Esophagus muscularis mucosa (tissue), 3 donors: ENCODE measurements at regions not wholly inside any gene's neighbourhood (a gene's known extent, or its start where the extent isn't known, plus 50 kb on each side); places are given as distances from the start of the nearest gene placed in this dataset.

ENCODE experiments used
- POLR2A ChIP-seq: fragments of 450-650 bp; IDR thresholded peaks from one replicate; pipeline ENCODE4 v1.6.1; 2017; ENCODE audit warnings: antibody characterized with exemption, moderate library complexity, mild to moderate bottlenecking, low read depth
- TF ChIP-seq, protein P1 (sequence below), 3 experiments: fragments of 200-600 bp in 2 of 3; fragments of 450-650 bp in 1 of 3; sonication (generic) in 2 of 3; IDR thresholded peaks; one replicate each; pipeline ENCODE4 v1.5.1; 2017 to 2019; ENCODE audit warnings: antibody characterized with exemption in 3 of 3, mild to moderate bottlenecking in 2 of 3, moderate library complexity in 1 of 3

DNA sequence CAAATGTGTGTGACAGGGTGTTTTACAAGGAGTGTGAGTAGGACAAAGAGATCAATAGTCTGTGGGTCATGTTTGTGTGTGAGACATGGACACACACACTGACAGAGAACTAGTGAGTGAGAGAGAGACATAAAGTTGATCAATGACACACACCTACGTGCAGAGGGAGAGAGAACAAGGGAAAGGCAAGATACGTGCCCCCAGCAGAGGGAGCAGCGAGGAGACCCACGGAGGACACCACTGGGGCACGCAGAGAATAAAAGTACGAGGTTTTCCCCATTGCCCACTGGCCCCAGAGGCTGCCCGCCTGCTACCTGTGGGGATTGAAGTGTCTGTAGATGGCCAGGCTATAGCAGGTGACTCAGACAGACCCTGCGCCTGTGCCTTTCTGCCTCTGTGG is 130.2 kb upstream of the CSF3R start:
- no peak for TF ChIP-seq POLR2A
- TF ChIP-seq, protein P1, sequence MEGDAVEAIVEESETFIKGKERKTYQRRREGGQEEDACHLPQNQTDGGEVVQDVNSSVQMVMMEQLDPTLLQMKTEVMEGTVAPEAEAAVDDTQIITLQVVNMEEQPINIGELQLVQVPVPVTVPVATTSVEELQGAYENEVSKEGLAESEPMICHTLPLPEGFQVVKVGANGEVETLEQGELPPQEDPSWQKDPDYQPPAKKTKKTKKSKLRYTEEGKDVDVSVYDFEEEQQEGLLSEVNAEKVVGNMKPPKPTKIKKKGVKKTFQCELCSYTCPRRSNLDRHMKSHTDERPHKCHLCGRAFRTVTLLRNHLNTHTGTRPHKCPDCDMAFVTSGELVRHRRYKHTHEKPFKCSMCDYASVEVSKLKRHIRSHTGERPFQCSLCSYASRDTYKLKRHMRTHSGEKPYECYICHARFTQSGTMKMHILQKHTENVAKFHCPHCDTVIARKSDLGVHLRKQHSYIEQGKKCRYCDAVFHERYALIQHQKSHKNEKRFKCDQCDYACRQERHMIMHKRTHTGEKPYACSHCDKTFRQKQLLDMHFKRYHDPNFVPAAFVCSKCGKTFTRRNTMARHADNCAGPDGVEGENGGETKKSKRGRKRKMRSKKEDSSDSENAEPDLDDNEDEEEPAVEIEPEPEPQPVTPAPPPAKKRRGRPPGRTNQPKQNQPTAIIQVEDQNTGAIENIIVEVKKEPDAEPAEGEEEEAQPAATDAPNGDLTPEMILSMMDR (IDR thresholded peaks at IDR 0.05), result no peak
